DND-41 (cell line): ENCODE measurements at regions not wholly inside any gene's neighbourhood (a gene's known extent, or its start where the extent isn't known, plus 50 kb on each side); places are given as distances from the start of the nearest gene placed in this dataset.

Experiments
- EZH2 ChIP-seq: IDR thresholded peaks from 3 replicates; pipeline ENCODE4 v1.6.1; 2012; ENCODE audit warnings: borderline replicate concordance, low read depth, mild to moderate bottlenecking, moderate library complexity, low read length, inconsistent platforms; ENCODE audit not compliant: severe bottlenecking
- TF ChIP-seq, protein P1 (sequence below): IDR thresholded peaks from 2 replicates; pipeline ENCODE4 v1.5.1; 2012; ENCODE audit warnings: borderline replicate concordance, low read length, moderate library complexity, mild to moderate bottlenecking; ENCODE audit not compliant: poor library complexity, severe bottlenecking; ENCODE audit errors: extremely low read depth

DNA sequence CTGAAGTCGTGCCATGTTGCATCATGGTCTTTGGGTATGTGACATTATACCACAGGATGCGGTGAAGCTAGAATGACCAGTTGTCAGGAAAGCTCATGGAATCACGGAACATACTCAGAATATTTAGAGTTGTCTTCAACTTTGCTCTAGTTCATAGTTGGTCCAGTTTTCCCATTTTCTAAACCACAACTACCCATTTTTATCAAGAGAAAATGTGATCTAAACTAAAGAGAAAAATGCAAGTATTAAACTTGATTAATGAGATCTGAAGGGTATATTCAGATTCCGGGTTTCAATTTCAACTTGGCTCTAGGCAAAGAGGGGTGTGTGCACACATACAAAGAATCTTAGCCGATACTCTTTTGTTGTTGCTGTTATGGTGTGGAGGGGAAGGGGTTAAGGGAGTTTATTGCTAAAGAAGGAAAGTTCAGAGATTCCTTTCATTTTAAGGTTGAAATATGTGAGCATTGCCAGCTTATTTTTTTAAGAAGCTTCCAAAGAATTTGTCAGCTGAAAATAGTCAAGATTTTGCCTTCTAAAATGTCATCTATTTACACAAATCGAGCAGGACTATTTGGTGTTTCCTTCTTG is 516.6 kb upstream of the ZEB2 start:
- TF ChIP-seq, protein P1, sequence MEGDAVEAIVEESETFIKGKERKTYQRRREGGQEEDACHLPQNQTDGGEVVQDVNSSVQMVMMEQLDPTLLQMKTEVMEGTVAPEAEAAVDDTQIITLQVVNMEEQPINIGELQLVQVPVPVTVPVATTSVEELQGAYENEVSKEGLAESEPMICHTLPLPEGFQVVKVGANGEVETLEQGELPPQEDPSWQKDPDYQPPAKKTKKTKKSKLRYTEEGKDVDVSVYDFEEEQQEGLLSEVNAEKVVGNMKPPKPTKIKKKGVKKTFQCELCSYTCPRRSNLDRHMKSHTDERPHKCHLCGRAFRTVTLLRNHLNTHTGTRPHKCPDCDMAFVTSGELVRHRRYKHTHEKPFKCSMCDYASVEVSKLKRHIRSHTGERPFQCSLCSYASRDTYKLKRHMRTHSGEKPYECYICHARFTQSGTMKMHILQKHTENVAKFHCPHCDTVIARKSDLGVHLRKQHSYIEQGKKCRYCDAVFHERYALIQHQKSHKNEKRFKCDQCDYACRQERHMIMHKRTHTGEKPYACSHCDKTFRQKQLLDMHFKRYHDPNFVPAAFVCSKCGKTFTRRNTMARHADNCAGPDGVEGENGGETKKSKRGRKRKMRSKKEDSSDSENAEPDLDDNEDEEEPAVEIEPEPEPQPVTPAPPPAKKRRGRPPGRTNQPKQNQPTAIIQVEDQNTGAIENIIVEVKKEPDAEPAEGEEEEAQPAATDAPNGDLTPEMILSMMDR = no peak
- no peak for TF ChIP-seq EZH2
